Heart right ventricle (tissue), 16 donors: ENCODE measurements at regions not wholly inside any gene's neighbourhood (a gene's known extent, or its start where the extent isn't known, plus 50 kb on each side); places are given as distances from the start of the nearest gene placed in this dataset.
"Not testable (repeated sequence)": the region's sequence is repeated elsewhere in the genome, so short reads cannot be mapped to it uniquely, and the experiment has no call there.

ENCODE experiments used
- ATAC-seq, 8 donors: fragments of 200-7000 bp; cut with Tn5 transposase; one replicate each; pipeline ENCODE4 v1.9.1; 2020; ENCODE audit warnings: mild to moderate bottlenecking in 8 of 8, moderate library complexity in 8 of 8, moderate number of reproducible peaks in 1 of 8
- DNase-seq, 2 donors: peaks; one replicate each; pipeline ENCODE4 v3.0.0-alpha.2; 2020
- H3K27ac ChIP-seq, 10 donors: fragments of 200-600 bp; sonication (generic) in 2 of 10; one replicate each; pipeline versions ENCODE4 v1.5.0 to v1.8.0; 2020 to 2022; ENCODE audit warnings: mild to moderate bottlenecking in 3 of 10
- H3K27me3 ChIP-seq, 7 donors: fragments of 200-600 bp; one replicate each; pipeline ENCODE4 v1.8.0; 2021 to 2022; ENCODE audit warnings: mild to moderate bottlenecking in 2 of 7
- H3K36me3 ChIP-seq, 9 donors: fragments of 200-600 bp; sonication (generic) in 1 of 9; one replicate each; pipeline versions ENCODE4 v1.5.0 to v1.8.0; 2020 to 2022; ENCODE audit warnings: mild to moderate bottlenecking in 2 of 9
- H3K4me1 ChIP-seq, 9 donors: fragments of 200-600 bp; sonication (generic) in 1 of 9; one replicate each; pipeline versions ENCODE4 v1.5.0 to v1.8.0; 2020 to 2022; ENCODE audit warnings: mild to moderate bottlenecking in 4 of 9
- H3K4me3 ChIP-seq, 10 donors: fragments of 200-600 bp; sonication (generic) in 2 of 10; one replicate each; pipeline versions ENCODE4 v1.5.0 to v1.8.0; 2020 to 2022; ENCODE audit warnings: mild to moderate bottlenecking in 7 of 10, moderate library complexity in 2 of 10
- H3K9me3 ChIP-seq, 11 donors: fragments of 200-600 bp in 10 of 11; sonication (generic) in 2 of 11; one replicate each; pipeline versions ENCODE4 v1.5.0 to v1.8.0; 2013 to 2022; ENCODE audit warnings: mild to moderate bottlenecking in 2 of 11, control low read depth in 1 of 11, moderate library complexity in 1 of 11
- WGBS, 2 donors: extraction: QIAGEN DNeasy Blood & Tissue Kit; methylation state at CpG; one replicate each; pipeline ENCODE4 v1.1.7; 2013; ENCODE audit warnings: inconsistent platforms in 1 of 2; 5-methylcytosine and 5-hydroxymethylcytosine counted together
- intact Hi-C, 10 donors: fragments of 100-400 bp; cut with DNase I; formaldehyde crosslinking; loops; one replicate each; pipeline versions ENCODE4 v1.11.1 to v1.14.2; 2022
- TF ChIP-seq, protein P1 (sequence below), 9 donors: fragments of 200-600 bp; sonication (generic) in 2 of 9; IDR thresholded peaks; one replicate each; pipeline versions ENCODE4 v1.5.0 to v1.8.0; 2021 to 2022; ENCODE audit warnings: antibody characterized with exemption in 9 of 9, mild to moderate bottlenecking in 5 of 9, moderate library complexity in 1 of 9
- donor health status: Arrhythmogenic right ventricular cardiomyopathy.
- donor health status: ischemic (EF 13 %, LVEDD 7.1; RV severe dilation, severe dysfunction).
- donor health status: healthy with polysubstance abuse.
- donor health status: DM: no; HTN: yes; CAD: no.
- donor health status: DM: no; HTN: no; CAD: no.
- donor health status: ischemic (EF 25% LVEDD 6.9; RV normal size, moderate dysfunction).
- donor health status: ischemic (EF 25% LVEDD 5.7; RV mildly dilated, moderate dysfunction).
- donor health status: healthy.
- donor health status: DM: yes; HTN: yes; CAD: no.
- donor health status: Ischemic cardiomyopathy.
- donor health status: ischemic (EF 35%, LVEDD 5.7; RV mildly dilated, moderate dysfunction).
- donor health status: nonischemic (EF 11% LVEDD 7.7; RV severe dilation, severe dysfunction).
- donor health status: DM: yes; HTN: yes; CAD: no.
- donor health status: PGD.
- donor health status: ischemic (EF 29% LVEDD 5.4; RV normal size, mild dysfunction).
- donor health status: nonischemic (EF 23%, LVEDD 6.1; RV moderate dilation, normal function).

DNA sequence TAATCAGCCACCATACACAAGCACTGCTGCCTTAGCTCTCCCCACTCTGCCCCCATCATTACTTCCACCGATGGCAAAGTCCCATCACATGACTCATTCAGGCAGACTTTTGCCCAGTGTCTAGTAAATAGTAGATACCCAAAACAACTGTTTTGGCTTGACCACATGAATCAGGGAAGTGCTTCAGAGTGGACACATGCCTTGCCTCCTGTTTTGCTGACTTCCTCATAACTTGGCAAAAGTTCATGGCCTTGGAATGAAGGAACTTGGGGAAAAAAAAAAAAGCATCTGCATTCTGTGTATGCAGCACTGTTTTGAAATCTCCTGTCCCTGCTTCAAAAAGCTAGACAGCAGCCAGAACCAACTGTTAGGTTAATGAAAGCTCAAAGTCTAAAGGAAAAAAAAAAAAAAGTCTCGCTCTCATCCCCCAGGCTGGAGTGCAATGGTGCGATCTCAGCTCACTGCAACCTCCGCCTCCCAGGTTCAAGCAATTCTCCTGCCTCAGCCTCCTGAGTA is 335.3 kb downstream of the FAM181B start:
- no peak overlapping the region for H3K4me3 ChIP-seq
- 66 to 77% methylated on average over 4 of the region's 4 CpGs for WGBS, 2 donors
- intact Hi-C loops, result no loop called here
- DNase-seq (no peak), ATAC-seq (peak in 5 of 8 donors; percentile 41 to 67 (median 52))
- no peaks in the 10 kb centered on the region for H3K27me3 ChIP-seq
- H3K9me3 ChIP-seq, result peaks cover 0 to 6% (median 3%) of the 10 kb centered on the region in 11 donors
- no peaks in the 10 kb centered on the region for H3K4me1 ChIP-seq
- H3K27ac ChIP-seq, result no peak overlapping the region
- TF ChIP-seq, protein P1, sequence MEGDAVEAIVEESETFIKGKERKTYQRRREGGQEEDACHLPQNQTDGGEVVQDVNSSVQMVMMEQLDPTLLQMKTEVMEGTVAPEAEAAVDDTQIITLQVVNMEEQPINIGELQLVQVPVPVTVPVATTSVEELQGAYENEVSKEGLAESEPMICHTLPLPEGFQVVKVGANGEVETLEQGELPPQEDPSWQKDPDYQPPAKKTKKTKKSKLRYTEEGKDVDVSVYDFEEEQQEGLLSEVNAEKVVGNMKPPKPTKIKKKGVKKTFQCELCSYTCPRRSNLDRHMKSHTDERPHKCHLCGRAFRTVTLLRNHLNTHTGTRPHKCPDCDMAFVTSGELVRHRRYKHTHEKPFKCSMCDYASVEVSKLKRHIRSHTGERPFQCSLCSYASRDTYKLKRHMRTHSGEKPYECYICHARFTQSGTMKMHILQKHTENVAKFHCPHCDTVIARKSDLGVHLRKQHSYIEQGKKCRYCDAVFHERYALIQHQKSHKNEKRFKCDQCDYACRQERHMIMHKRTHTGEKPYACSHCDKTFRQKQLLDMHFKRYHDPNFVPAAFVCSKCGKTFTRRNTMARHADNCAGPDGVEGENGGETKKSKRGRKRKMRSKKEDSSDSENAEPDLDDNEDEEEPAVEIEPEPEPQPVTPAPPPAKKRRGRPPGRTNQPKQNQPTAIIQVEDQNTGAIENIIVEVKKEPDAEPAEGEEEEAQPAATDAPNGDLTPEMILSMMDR (IDR thresholded peaks at IDR 0.05), result no peak
- no peaks in the 10 kb centered on the region for H3K36me3 ChIP-seq

DNA sequence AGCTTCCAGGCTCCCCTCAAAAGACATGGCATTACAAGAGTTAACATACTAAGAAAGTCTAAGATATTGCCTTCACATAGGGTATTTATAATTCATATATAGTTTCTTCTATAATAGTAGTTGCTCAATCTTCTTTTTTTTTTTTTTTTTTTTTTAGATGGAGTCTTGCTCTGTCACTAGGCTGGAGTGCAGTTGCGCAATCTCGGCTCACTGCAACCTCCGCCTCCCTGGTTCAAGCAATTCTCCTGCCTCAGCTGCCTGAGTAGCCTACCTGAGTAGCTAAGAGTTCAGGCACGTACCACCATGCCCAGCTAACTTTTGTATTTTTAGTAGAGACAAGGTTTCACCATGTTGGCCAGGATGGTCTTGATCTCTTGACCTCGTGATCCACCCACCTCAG is 337.0 kb downstream of the FAM181B start:
- DNase-seq, H3K27me3 ChIP-seq, ATAC-seq, H3K4me3 ChIP-seq, H3K36me3 ChIP-seq, H3K4me1 ChIP-seq, H3K27ac ChIP-seq, intact Hi-C loops: not testable (repeated sequence)
- WGBS, 2 donors, result 90 to 94% methylated on average over 5 of the region's 5 CpGs
- H3K9me3 ChIP-seq, result peaks cover 0 to 18% (median 7%) of the 10 kb centered on the region in 11 donors

DNA sequence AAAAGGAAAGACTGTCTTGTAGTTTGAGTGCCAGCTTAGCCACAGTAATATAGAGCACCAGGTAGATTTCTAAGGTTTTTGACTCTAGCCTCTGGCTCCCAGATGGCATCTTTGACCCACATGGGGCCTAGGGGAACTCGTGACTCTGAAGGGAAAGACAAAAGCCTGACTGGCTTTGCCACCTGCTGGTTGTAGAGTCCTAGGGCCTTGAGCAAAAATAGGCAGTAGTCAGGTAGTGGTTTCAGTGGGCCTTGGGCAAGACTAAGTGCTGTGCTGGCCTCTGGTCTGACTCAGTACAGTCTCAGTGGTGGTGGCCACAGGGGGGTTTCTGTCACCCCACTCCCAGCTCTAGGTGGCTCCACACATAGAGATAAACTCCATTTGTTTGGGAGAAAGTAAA is 349.4 kb downstream of the FAM181B start:
- ATAC-seq, result no peak
- no peak for DNase-seq
- WGBS, 2 donors, result 36 to 47% methylated on average over 1 of the region's 1 CpG
- intact Hi-C loops, result no loop called here
- no peak overlapping the region for H3K27ac ChIP-seq
- no peaks in the 10 kb centered on the region for H3K4me1 ChIP-seq
- TF ChIP-seq, protein P1 (IDR thresholded peaks at IDR 0.05), result no peak
- no peaks in the 10 kb centered on the region for H3K27me3 ChIP-seq
- H3K36me3 ChIP-seq, result no peaks in the 10 kb centered on the region
- H3K9me3 ChIP-seq, result no peaks in the 10 kb centered on the region
- H3K4me3 ChIP-seq, result no peak overlapping the region

DNA sequence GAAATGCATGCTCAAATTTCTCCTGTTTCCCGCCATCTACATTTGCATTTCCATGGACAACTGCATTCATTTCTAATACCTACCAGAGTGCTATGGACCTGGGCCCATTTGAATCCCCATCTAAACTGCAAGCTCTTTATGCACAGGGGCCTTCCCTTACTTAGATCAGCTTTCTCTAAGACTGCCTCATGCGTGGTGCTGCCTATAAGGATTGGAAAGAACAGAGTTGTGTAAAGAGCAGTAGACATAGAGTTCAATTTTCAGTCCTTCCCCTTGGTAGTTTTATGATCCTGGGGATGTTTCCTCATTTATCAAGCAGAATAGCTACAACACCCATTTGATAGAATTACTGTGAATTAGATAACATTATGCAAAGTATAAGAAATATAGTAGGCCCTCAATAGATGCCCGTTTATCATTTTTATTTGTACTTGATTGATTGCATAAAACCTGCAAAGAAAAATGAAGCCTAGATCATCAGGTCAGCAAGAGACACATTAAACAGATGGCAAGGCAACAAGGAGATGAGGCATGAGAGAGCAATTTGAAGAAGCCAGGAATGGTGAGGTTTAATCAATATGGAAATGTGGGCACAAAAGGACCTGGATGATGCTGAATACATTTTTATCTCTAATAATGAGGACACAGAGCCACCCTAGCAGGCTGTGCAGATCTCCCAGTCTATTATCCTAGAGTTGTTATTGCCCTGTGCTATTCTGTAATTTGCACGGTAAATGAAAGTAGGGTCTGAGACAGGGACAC is 359.7 kb downstream of the FAM181B start:
- 82 to 86% methylated on average over 4 of the region's 4 CpGs for WGBS, 2 donors
- intact Hi-C loops, result no loop called here
- ATAC-seq (no peak), DNase-seq (no peak)
- no peaks in the 10 kb centered on the region for H3K36me3 ChIP-seq
- H3K4me1 ChIP-seq, result no peaks in the 10 kb centered on the region
- peaks cover 0 to 6% (median 0%) of the 10 kb centered on the region in 7 donors for H3K27me3 ChIP-seq
- H3K4me3 ChIP-seq, result no peak overlapping the region
- H3K27ac ChIP-seq, result no peak overlapping the region
- peaks cover 0 to 5% (median 0%) of the 10 kb centered on the region in 11 donors for H3K9me3 ChIP-seq
- TF ChIP-seq, protein P1 (IDR thresholded peaks at IDR 0.05), result no peak

DNA sequence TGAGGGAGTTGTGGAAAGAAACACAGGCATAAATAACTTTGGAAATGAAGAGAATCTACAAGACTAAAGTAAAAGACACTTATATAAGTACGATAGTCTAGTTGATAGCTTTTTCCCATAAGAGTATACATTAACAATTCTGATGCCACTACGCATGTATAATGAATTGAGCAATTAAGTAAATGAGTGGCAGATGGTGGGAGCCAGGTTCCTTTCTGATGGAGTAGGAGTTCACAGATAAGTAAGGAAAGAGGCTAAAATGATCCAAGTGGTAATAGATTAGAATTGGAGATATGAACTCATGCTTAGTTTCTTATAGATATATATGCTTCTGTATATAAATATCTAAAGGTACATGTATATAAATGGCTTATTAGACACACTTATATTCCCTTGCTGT is 368.3 kb downstream of the FAM181B start:
- intact Hi-C loops, result no loop called here
- H3K4me1 ChIP-seq, result no peaks in the 10 kb centered on the region
- H3K9me3 ChIP-seq, result no peaks in the 10 kb centered on the region
- no peaks in the 10 kb centered on the region for H3K27me3 ChIP-seq
- 77 to 80% methylated on average over 2 of the region's 2 CpGs for WGBS, 2 donors
- no peak overlapping the region for H3K27ac ChIP-seq
- H3K36me3 ChIP-seq, result no peaks in the 10 kb centered on the region
- no peak for ATAC-seq
- DNase-seq, result no peak
- H3K4me3 ChIP-seq, result no peak overlapping the region
- TF ChIP-seq, protein P1 (IDR thresholded peaks at IDR 0.05), result no peak
